GM18867 (cell line): ENCODE measurements at regions not wholly inside any gene's neighbourhood (a gene's known extent, or its start where the extent isn't known, plus 50 kb on each side); places are given as distances from the start of the nearest gene placed in this dataset.
"Not testable (repeated sequence)": the region's sequence is repeated elsewhere in the genome, so short reads cannot be mapped to it uniquely, and the experiment has no call there.

ENCODE experiments used
- ATAC-seq: cut with Tn5 transposase; IDR thresholded peaks from one replicate; pipeline ENCODE4 v1.9.1; 2021; ENCODE audit warnings: mild to moderate bottlenecking, moderate library complexity; ENCODE audit not compliant: unreplicated experiment

- ATAC-seq = no peak
Observed at GRCh38 chr2:192675681-192676080, 480.9 kb upstream of the TMEFF2 start.

DNA sequence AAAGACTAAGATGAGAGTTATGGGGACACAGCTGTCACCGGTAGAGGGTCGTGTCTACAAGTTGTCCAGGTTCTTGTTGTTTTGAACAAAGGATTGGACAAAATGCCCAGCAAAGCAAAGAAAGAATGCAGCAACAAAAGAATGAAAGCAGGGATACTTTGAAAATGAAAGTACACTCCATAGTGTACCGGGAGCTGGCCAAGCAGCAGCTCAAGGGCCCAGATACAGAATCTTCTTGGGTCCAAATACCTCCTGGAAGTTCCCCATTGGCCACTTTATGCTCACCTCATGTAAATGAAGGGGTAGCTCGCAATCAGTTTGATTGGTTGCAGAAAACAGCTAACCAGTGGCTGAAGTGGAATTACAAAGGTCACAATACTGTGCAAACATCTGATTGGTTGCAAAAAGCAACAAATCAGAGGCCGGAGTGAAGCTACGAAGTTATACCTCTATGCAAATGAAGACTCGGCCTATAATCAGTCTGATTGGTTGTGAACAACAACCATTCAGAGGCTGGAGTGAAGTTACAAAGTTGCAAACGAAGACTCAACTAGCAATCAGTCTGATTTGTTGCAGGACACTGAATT lies 474.9 kb upstream of the TMEFF2 start:
- ATAC-seq = no peak

DNA sequence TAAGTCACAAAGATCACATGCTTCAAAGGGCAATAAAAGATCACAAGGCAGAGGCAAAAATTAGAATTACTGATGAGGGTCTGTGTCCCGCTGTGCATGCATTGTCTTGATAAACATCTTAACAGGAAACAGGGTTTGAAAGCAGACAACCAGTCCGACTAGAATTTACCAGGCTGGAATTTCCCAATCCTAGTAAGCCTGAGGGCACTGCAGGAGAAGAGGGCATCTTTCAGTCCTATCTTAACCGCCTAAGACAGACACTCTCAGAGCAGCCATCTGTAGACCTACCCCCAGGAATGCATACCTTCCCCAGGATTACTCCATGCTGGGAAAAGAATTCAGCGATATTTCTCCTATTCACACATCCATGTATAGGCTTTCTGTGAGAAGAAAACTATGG lies 465.8 kb upstream of the TMEFF2 start:
- not testable (repeated sequence) for ATAC-seq

GRCh38 chr2:192657362-192657761 lies 462.6 kb upstream of the TMEFF2 start:
- ATAC-seq = no peak

DNA sequence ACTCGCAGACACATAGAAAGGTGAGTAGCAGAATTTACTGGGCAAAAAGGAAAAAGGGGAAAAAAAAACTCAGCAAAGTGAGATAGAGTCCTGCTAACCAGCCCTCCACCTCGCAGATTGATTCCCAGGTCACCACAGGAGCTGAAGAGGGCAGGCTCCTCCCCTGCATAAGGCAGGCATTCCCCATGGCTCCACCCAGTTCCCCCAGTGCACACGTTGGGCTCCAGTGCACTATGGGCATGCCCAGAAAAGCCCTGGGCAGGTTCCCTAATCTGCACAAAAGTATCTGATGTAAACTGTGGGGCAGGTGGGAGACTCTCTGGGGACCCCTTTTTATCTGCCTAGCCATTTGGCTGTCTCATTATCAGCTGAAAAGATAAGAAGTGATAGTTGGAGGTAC lies 461.2 kb upstream of the TMEFF2 start:
- ATAC-seq = no peak

DNA sequence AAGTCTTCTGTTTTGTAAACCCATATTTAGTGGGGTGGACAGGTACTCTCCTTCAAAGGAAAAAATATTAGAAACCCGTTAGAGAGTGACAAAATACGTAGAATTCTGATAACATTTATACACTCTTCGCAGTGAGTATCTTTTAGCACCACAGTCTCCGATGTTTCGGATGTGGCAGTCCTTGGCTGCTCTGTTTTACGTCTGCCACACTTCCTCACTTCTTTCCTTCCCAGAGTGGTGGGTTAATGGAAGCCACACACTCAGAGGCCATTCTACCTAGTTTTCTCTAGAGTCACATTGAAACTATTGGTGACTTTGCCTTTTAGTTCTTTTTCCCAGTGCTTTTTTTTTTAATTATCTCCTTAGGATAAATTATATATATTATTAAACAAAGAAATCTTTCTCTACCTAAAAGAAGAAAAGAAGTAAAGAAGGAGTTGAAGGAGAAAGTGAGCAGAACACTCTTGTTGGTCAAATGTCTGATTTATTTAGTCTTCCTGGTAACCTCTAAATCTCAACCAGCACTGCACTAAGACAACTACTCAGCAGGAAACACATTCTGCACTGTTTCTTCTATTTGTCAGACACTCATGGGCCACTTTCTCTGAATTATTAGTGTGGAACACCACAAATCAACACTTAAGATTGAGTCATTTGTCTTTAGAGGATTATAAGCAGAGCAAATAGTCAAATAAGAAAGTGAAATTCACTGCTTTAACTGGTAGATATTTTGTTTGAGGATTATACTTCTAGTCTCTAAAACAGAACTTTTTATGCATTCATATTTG lies 451.3 kb upstream of the TMEFF2 start:
- ATAC-seq = no peak

DNA sequence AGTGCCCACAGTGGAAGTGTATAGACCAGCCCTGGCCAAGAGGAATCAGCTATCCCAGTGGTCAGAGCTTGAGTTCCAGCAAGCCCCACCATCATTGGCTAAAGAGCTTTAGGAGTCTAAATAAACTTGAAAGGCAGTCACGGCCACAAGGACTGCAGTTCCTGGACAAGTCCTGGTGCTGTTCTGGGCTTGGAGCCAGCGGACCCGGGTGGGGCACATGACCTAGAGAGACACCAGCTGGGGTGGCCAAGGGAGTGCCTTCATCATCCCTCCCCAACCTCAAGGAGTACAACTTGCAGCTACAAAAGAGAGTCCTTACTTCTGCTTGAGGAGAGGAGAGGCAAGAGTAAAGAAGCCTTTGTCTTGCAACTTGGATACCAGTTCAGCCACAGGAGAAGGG lies 439.8 kb upstream of the TMEFF2 start:
- no peak for ATAC-seq

- ATAC-seq = no peak
Observed at GRCh38 chr2:192628017-192628416, 433.3 kb upstream of the TMEFF2 start.

DNA sequence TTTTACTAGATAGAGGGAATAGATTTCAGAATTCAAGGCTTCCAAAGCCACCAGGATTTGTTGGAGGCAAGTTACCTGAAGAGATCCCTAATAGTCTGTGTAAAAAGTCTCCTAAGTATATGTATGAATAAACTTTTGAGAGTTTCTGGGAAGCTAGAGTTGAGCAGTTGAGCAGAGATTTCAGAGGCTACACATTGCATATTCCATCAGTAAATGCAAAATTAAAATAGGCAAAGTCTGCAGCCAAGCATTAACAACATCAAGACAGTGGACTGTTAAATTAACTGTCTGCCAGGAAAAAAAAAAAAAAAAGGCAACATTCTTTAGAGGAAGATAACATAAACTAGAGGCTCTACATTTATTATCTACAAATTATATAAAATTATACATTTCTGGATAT lies 420.4 kb upstream of the TMEFF2 start:
- no peak for ATAC-seq

GRCh38 chr2:192604295-192604694 lies 409.6 kb upstream of the TMEFF2 start:
- no peak for ATAC-seq

- not testable (repeated sequence) for ATAC-seq
Observed at GRCh38 chr2:192598649-192599048, 403.9 kb upstream of the TMEFF2 start.

DNA sequence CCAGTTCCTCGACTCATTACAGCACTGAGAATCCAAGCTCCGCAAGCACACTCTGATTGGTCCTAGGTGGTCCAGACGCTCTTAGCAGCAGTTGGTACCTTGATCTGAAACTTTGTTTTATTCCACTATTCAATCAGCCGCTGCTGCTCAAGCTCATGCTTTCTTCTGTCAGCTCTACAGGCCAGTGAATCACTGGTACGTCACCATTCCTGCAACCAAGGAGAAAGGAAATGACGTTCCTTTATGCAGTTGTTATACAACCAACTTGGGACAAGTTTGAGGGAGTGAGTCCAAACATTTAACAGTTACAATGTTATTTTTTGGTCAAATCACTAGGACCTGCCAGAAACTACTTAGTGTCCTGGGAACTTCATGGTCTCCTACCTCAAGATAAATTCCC lies 398.8 kb upstream of the TMEFF2 start:
- ATAC-seq = no peak

DNA sequence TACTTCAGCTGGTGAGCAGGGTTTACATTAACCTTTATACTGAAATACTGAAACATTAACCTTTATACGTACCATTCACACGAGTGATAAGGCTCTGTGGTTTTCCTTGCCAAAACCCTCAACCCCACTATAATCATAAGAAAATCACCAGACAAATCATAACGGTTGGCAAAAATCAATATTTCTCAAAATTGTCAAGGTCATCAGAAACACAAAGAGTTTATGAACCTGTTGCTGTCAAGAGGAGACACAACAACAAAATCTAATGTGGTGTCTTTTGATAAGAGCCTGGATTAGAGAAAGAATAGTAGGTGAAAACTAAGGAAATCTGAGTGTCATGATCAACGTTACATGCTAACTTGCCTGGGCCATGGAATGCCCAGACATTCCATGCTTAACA lies 396.9 kb upstream of the TMEFF2 start:
- ATAC-seq = no peak

DNA sequence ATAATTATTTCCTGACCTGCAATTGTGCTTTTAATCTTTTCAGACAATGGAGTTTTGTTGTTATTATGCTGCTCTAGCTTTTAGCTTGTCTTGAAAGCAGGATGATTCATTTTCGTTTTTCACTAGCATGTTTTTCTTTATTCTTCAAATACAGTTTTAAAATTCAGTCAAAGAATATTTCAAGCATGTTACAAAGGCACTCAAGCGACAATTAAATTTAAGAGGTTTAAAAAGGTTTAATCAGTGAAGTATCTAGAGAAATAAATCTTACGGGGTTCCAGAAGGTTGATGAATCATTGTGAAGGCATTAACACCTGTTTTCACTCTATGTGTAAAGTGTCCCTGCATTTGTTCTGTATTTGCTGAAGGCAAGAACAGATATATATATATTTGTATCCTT lies 390.7 kb upstream of the TMEFF2 start:
- ATAC-seq = no peak

DNA sequence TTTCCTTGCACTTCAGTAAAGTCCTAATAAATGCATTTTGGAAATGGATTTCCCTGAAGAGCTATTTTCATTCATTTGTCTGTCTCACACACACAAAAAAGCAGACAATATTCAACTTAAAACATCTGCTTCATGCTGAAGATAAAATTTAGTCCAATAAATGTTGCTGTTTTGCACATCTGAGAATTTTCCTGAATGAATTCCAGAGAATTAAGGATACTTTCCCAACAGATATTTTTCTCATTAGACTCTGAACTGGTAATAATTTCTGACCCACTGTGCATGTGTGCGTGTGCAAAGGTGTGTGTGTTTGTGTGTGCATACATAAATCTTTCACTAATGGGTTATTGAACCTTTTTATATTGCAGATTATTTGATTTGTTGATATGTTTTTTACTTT lies 390.2 kb upstream of the TMEFF2 start:
- ATAC-seq = no peak

- no peak for ATAC-seq
Observed at GRCh38 chr2:192579965-192580700, 385.4 kb upstream of the TMEFF2 start.

- ATAC-seq = no peak
Observed at GRCh38 chr2:192578780-192579179, 384.0 kb upstream of the TMEFF2 start.

- no peak for ATAC-seq
Observed at GRCh38 chr2:192577706-192578105, 383.0 kb upstream of the TMEFF2 start.

DNA sequence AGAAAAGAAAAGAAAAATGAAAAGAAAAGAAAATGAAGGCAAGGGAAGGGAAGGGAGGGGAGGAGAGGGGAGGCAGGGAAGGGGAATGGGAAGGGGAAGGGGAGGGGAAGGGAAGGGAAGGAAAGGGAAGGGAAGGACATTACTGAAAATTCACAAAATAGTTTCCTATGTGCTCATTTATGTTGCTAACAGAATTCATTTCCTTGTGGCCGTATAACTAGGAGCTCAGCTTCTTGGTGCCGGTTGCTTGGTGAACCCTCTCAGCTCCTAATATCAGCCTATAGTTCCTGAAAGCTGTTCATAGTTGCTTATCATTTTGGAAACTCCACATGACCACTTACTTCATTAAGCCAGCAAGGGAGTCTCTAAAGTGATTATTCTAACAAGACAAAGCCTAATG lies 379.8 kb upstream of the TMEFF2 start:
- no peak for ATAC-seq

- ATAC-seq = no peak
Observed at GRCh38 chr2:192571636-192572035, 376.9 kb upstream of the TMEFF2 start.

- ATAC-seq = no peak
Observed at GRCh38 chr2:192570788-192571187, 376.1 kb upstream of the TMEFF2 start.

- ATAC-seq = no peak
Observed at GRCh38 chr2:192566863-192567262, 372.1 kb upstream of the TMEFF2 start.
